ENCODE measurements at regions not wholly inside any gene's neighbourhood (a gene's known extent, or its start where the extent isn't known, plus 50 kb on each side); places are given as distances from the start of the nearest gene placed in this dataset.

GRCh38 chr10:2436933-2437332 is 630.4 kb upstream of the PFKP start:
- ATAC-seq (no peak), DNase-seq (no peak)
- H3K9ac ChIP-seq (ENCODE audit: low read length) = no peak overlapping the region
- no peak for TF ChIP-seq EZH2phosphoT487 (IDR thresholded peaks at IDR 0.05; ENCODE audit: borderline replicate concordance, low read length)
- TF ChIP-seq, protein P1, sequence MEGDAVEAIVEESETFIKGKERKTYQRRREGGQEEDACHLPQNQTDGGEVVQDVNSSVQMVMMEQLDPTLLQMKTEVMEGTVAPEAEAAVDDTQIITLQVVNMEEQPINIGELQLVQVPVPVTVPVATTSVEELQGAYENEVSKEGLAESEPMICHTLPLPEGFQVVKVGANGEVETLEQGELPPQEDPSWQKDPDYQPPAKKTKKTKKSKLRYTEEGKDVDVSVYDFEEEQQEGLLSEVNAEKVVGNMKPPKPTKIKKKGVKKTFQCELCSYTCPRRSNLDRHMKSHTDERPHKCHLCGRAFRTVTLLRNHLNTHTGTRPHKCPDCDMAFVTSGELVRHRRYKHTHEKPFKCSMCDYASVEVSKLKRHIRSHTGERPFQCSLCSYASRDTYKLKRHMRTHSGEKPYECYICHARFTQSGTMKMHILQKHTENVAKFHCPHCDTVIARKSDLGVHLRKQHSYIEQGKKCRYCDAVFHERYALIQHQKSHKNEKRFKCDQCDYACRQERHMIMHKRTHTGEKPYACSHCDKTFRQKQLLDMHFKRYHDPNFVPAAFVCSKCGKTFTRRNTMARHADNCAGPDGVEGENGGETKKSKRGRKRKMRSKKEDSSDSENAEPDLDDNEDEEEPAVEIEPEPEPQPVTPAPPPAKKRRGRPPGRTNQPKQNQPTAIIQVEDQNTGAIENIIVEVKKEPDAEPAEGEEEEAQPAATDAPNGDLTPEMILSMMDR (conservative IDR thresholded peaks at IDR 0.05; ENCODE audit: low read depth, low read length) = no peak
- no peaks in the 10 kb centered on the region for H3F3A ChIP-seq (ENCODE audit: low read length, unreplicated experiment)
- H3K4me3 ChIP-seq (ENCODE audit: low read length) = no peak overlapping the region
- H2AFZ ChIP-seq (ENCODE audit: low read length) = no peak overlapping the region
- CTCF ChIA-PET = no interaction called here
- H3K36me3 ChIP-seq (ENCODE audit: low read depth, low read length) = no peaks in the 10 kb centered on the region
- no peaks in the 10 kb centered on the region for H3K27me3 ChIP-seq (ENCODE audit: low read length)
- POLR2A ChIA-PET (ENCODE audit: unreplicated experiment) = no interaction called here
- no peaks in the 10 kb centered on the region for H3K79me2 ChIP-seq (ENCODE audit: low read length)
- no peak overlapping the region for H3K4me2 ChIP-seq (ENCODE audit: low read length)
- H3K9me2 ChIP-seq (replicated peaks; ENCODE audit: low read length) = no peaks in the 10 kb centered on the region
- no peaks in the 10 kb centered on the region for H4K20me1 ChIP-seq (ENCODE audit: low read length)
- intact Hi-C loops (cut with micrococcal nuclease) = no loop called here
- no TSS peak for BruUV-seq (replicated peaks)
- H3K27ac ChIP-seq (ENCODE audit: low read length) = no peak overlapping the region
- H3K4me1 ChIP-seq (ENCODE audit: insufficient read depth, low read length) = no peaks in the 10 kb centered on the region
- no peaks in the 10 kb centered on the region for H3K9me3 ChIP-seq (ENCODE audit: low read length)

GRCh38 chr10:2431961-2432360 is 635.4 kb upstream of the PFKP start:
- POLR2A ChIA-PET (ENCODE audit: unreplicated experiment) = no interaction called here
- CTCF ChIA-PET = no interaction called here
- TF ChIP-seq EZH2phosphoT487 (IDR thresholded peaks at IDR 0.05; ENCODE audit: borderline replicate concordance, low read length) (no peak), EZH2 (IDR thresholded peaks at IDR 0.05; ENCODE audit: low read length, unreplicated experiment) (no peak)
- Histone ChIP-seq H3K9ac (ENCODE audit: low read length) (no peak overlapping the region), H3F3A (ENCODE audit: low read length, unreplicated experiment) (no peaks in the 10 kb centered on the region), H3K4me1 (ENCODE audit: insufficient read depth, low read length) (no peaks in the 10 kb centered on the region), H2AFZ (ENCODE audit: low read length) (no peak overlapping the region), H3K27me3 (ENCODE audit: low read length) (no peaks in the 10 kb centered on the region), H3K36me3 (ENCODE audit: low read depth, low read length) (no peaks in the 10 kb centered on the region), H3K4me2 (ENCODE audit: low read length) (no peak overlapping the region), H3K79me2 (ENCODE audit: low read length) (no peaks in the 10 kb centered on the region), H3K9me2 (replicated peaks; ENCODE audit: low read length) (no peaks in the 10 kb centered on the region), H3K9me3 (ENCODE audit: low read length) (no peaks in the 10 kb centered on the region), H4K20me1 (ENCODE audit: low read length) (no peaks in the 10 kb centered on the region), H3K4me3 (ENCODE audit: low read length) (no peak overlapping the region), H3K27ac (ENCODE audit: low read length) (no peak overlapping the region)
- no peak for ATAC-seq
- BruUV-seq (replicated peaks) = no TSS peak
- no peak for DNase-seq
- intact Hi-C loops (cut with micrococcal nuclease) = no loop called here

DNA sequence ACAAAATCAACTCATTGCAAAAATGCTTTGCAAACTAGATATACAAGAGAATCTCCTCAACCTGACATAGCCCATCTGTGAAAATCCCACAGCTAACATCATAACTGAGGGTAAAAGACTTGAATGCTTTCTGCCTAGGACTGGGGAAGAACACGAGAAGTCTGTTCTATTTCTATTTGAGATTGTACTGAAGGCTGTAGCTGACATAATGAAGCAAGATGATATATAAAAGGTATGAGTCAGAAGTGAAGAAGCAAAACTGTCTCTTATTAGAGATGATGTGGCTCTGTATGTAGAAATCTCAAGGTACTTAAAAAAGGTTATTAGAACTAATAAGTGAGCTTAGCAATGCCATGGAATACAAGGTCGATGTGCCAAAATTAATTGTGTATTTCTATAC is 639.9 kb upstream of the PFKP start:
- CTCF ChIA-PET = no interaction called here
- ATAC-seq = no peak
- H2AFZ ChIP-seq (ENCODE audit: low read length) = no peak overlapping the region
- H4K20me1 ChIP-seq (ENCODE audit: low read length) = no peaks in the 10 kb centered on the region
- H3K9ac ChIP-seq (ENCODE audit: low read length) = no peak overlapping the region
- H3K4me3 ChIP-seq (ENCODE audit: low read length) = no peak overlapping the region
- H3K27ac ChIP-seq (ENCODE audit: low read length) = no peak overlapping the region
- H3K27me3 ChIP-seq (ENCODE audit: low read length) = no peaks in the 10 kb centered on the region
- H3K4me1 ChIP-seq (ENCODE audit: insufficient read depth, low read length) = no peaks in the 10 kb centered on the region
- no peaks in the 10 kb centered on the region for H3K79me2 ChIP-seq (ENCODE audit: low read length)
- H3K4me2 ChIP-seq (ENCODE audit: low read length) = no peak overlapping the region
- intact Hi-C loops (cut with micrococcal nuclease) = no loop called here
- BruUV-seq (replicated peaks) = no TSS peak
- TF ChIP-seq EZH2 (IDR thresholded peaks at IDR 0.05; ENCODE audit: low read length, unreplicated experiment) (no peak), EZH2phosphoT487 (IDR thresholded peaks at IDR 0.05; ENCODE audit: borderline replicate concordance, low read length) (no peak)
- TF ChIP-seq, protein P1 (conservative IDR thresholded peaks at IDR 0.05; ENCODE audit: low read depth, low read length) = no peak
- DNase-seq = no peak
- no peaks in the 10 kb centered on the region for H3K9me2 ChIP-seq (replicated peaks; ENCODE audit: low read length)
- no peaks in the 10 kb centered on the region for H3K36me3 ChIP-seq (ENCODE audit: low read depth, low read length)
- POLR2A ChIA-PET (ENCODE audit: unreplicated experiment) = no interaction called here
- no peaks in the 10 kb centered on the region for H3F3A ChIP-seq (ENCODE audit: low read length, unreplicated experiment)
- no peaks in the 10 kb centered on the region for H3K9me3 ChIP-seq (ENCODE audit: low read length)

All from PC-3 (cell line).